RWPE2 (cell line): ENCODE measurements at regions not wholly inside any gene's neighbourhood (a gene's known extent, or its start where the extent isn't known, plus 50 kb on each side); places are given as distances from the start of the nearest gene placed in this dataset.

ENCODE experiments used
- ATAC-seq: fragments of 200-7000 bp; cut with Tn5 transposase; 3 replicates; pipeline ENCODE4 v1.9.1; 2021; ENCODE audit warnings: low read depth
- DNase-seq: peaks from one replicate; pipeline ENCODE4 v3.0.0-alpha.2; 2020; ENCODE audit warnings: low spot score
- H3K27ac ChIP-seq: fragments of 450-650 bp; 2 replicates; pipeline ENCODE4 v1.5.1; 2017; ENCODE audit warnings: mild to moderate bottlenecking; ENCODE audit not compliant: poor library complexity, severe bottlenecking
- H3K27me3 ChIP-seq: fragments of 250-450 bp; sonication (Bioruptor Pico); 2 replicates; pipeline ENCODE4 v1.5.1; 2021; ENCODE audit warnings: mild to moderate bottlenecking, moderate library complexity; ENCODE audit not compliant: insufficient read depth, poor library complexity, severe bottlenecking
- H3K36me3 ChIP-seq: fragments of 250-450 bp; sonication (Bioruptor Pico); 2 replicates; pipeline ENCODE4 v1.5.1; 2020; ENCODE audit warnings: low read depth, mild to moderate bottlenecking, moderate library complexity
- H3K4me1 ChIP-seq: fragments of 250-450 bp; sonication (Bioruptor Pico); 2 replicates; pipeline ENCODE4 v1.5.1; 2021; ENCODE audit warnings: mild to moderate bottlenecking, moderate library complexity; ENCODE audit not compliant: insufficient read depth, poor library complexity, severe bottlenecking
- H3K4me3 ChIP-seq: fragments of 250-450 bp; sonication (Bioruptor Pico); 2 replicates; pipeline ENCODE4 v1.5.1; 2021; ENCODE audit warnings: mild to moderate bottlenecking, moderate library complexity; ENCODE audit not compliant: severe bottlenecking
- H3K9me3 ChIP-seq: fragments of 250-450 bp; sonication (Bioruptor Pico); 2 replicates; pipeline ENCODE4 v1.5.1; 2021; ENCODE audit warnings: mild to moderate bottlenecking, moderate library complexity; ENCODE audit not compliant: severe bottlenecking
- CTCF ChIP-seq: fragments of 450-650 bp; IDR thresholded peaks from one replicate; pipeline ENCODE4 v1.5.1; 2017; ENCODE audit warnings: mild to moderate bottlenecking, moderate library complexity; ENCODE audit not compliant: poor library complexity, severe bottlenecking

GRCh38 chr6:44651604-44652003 is 264.1 kb downstream of the CDC5L start:
- Histone ChIP-seq H3K9me3 (no peaks in the 10 kb centered on the region), H3K27me3 (no peaks in the 10 kb centered on the region), H3K4me3 (no peak overlapping the region), H3K36me3 (no peaks in the 10 kb centered on the region), H3K4me1 (peaks cover 15% of the 10 kb centered on the region), H3K27ac (no peak overlapping the region)
- ATAC-seq, result no peak
- TF ChIP-seq CTCF, result no peak
- no peak for DNase-seq

- H3K27me3 ChIP-seq, result no peaks in the 10 kb centered on the region
- no peak overlapping the region for H3K27ac ChIP-seq
- H3K36me3 ChIP-seq, result no peaks in the 10 kb centered on the region
- TF ChIP-seq CTCF, result no peak
- no peak overlapping the region for H3K4me3 ChIP-seq
- no peaks in the 10 kb centered on the region for H3K9me3 ChIP-seq
- no peak for DNase-seq
- ATAC-seq, result no peak
- H3K4me1 ChIP-seq, result peaks cover 15% of the 10 kb centered on the region
These were observed 265.0 kb downstream of the CDC5L start for GRCh38 chr6:44652547-44652946.

GRCh38 chr6:44653091-44653490 is 265.6 kb downstream of the CDC5L start:
- H3K4me1 ChIP-seq, result peaks cover 15% of the 10 kb centered on the region
- H3K36me3 ChIP-seq, result no peaks in the 10 kb centered on the region
- no peaks in the 10 kb centered on the region for H3K27me3 ChIP-seq
- no peak overlapping the region for H3K27ac ChIP-seq
- no peaks in the 10 kb centered on the region for H3K9me3 ChIP-seq
- DNase-seq, result no peak
- no peak for TF ChIP-seq CTCF
- no peak overlapping the region for H3K4me3 ChIP-seq
- ATAC-seq, result no peak

- Histone ChIP-seq H3K9me3 (no peaks in the 10 kb centered on the region), H3K4me3 (no peak overlapping the region), H3K27me3 (no peaks in the 10 kb centered on the region), H3K4me1 (peaks cover 15% of the 10 kb centered on the region), H3K27ac (no peak overlapping the region), H3K36me3 (no peaks in the 10 kb centered on the region)
- DNase-seq, result no peak
- ATAC-seq, result no peak
- no peak for TF ChIP-seq CTCF
These were observed 266.3 kb downstream of the CDC5L start for GRCh38 chr6:44653761-44654218.

- H3K9me3 ChIP-seq, result no peaks in the 10 kb centered on the region
- no peaks in the 10 kb centered on the region for H3K36me3 ChIP-seq
- DNase-seq (no peak), ATAC-seq (peak; percentile 60; the same call in 2 of the 3 replicates)
- H3K4me3 ChIP-seq, result no peak overlapping the region
- H3K27ac ChIP-seq, result no peak overlapping the region
- H3K27me3 ChIP-seq, result no peaks in the 10 kb centered on the region
- peak; percentile 94 for TF ChIP-seq CTCF
- peaks cover 4% of the 10 kb centered on the region for H3K4me1 ChIP-seq
These were observed 268.2 kb downstream of the CDC5L start for GRCh38 chr6:44655412-44656342.
